Tibial nerve (tissue), 4 donors: ENCODE measurements at regions not wholly inside any gene's neighbourhood (a gene's known extent, or its start where the extent isn't known, plus 50 kb on each side); places are given as distances from the start of the nearest gene placed in this dataset.

Experiments
- EP300 ChIP-seq, 2 donors: sonication (generic); formaldehyde crosslinking; IDR thresholded peaks; one replicate each; pipeline ENCODE4 v1.6.1; 2017; ENCODE audit warnings: antibody characterized with exemption in 2 of 2, mild to moderate bottlenecking in 1 of 2
- POLR2A ChIP-seq, 2 donors: fragments of 450-650 bp; IDR thresholded peaks; one replicate each; pipeline ENCODE4 v1.6.1; 2017; ENCODE audit warnings: antibody characterized with exemption in 2 of 2, mild to moderate bottlenecking in 2 of 2, moderate library complexity in 2 of 2
- TF ChIP-seq, protein P1 (sequence below), 5 experiments: fragments of 200-600 bp in 3 of 5; fragments of 450-650 bp in 2 of 5; sonication (generic) in 3 of 5; IDR thresholded peaks; one replicate each; pipeline ENCODE4 v1.5.1; 2016 to 2019; ENCODE audit warnings: antibody characterized with exemption in 5 of 5, mild to moderate bottlenecking in 3 of 5, moderate library complexity in 2 of 5

DNA sequence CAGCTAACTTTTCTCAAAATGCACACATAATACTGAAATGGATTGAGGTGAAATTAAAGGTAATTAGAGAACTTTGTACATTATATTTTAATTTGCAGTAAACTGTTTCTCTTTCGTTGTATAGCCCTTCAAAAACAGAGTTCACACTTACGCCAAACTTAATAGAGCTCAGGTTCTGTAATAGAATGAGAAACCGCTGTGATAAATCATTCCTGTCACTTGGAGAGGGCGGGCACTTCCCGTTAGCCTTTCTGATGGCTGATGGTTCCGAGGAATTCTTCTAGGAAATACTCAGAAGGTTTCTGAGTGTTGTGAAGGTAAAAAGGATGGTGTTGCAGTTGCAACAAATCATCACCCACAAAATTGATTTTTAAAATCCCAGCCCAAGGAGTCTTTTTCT is 155.8 kb upstream of the ALKAL2 start:
- TF ChIP-seq POLR2A (IDR thresholded peaks at IDR 0.05) (no peak), EP300 (IDR thresholded peaks at IDR 0.05) (no peak)
- TF ChIP-seq, protein P1, sequence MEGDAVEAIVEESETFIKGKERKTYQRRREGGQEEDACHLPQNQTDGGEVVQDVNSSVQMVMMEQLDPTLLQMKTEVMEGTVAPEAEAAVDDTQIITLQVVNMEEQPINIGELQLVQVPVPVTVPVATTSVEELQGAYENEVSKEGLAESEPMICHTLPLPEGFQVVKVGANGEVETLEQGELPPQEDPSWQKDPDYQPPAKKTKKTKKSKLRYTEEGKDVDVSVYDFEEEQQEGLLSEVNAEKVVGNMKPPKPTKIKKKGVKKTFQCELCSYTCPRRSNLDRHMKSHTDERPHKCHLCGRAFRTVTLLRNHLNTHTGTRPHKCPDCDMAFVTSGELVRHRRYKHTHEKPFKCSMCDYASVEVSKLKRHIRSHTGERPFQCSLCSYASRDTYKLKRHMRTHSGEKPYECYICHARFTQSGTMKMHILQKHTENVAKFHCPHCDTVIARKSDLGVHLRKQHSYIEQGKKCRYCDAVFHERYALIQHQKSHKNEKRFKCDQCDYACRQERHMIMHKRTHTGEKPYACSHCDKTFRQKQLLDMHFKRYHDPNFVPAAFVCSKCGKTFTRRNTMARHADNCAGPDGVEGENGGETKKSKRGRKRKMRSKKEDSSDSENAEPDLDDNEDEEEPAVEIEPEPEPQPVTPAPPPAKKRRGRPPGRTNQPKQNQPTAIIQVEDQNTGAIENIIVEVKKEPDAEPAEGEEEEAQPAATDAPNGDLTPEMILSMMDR (IDR thresholded peaks at IDR 0.05), result no peak
